ENCODE measurements at regions not wholly inside any gene's neighbourhood (a gene's known extent, or its start where the extent isn't known, plus 50 kb on each side); places are given as distances from the start of the nearest gene placed in this dataset.

- H3K4me1 Mint-ChIP-seq (ENCODE audit: low read depth) = no peaks in the 10 kb centered on the region
- POLR2A ChIA-PET = no interaction called here
- no peak for TF ChIP-seq CTCF (IDR thresholded peaks at IDR 0.05)
- ATAC-seq (no peak), DNase-seq (no peak)
- H3K27me3 Mint-ChIP-seq = no peaks in the 10 kb centered on the region
- H3K9me3 Mint-ChIP-seq = no peaks in the 10 kb centered on the region
- CTCF ChIA-PET = no interaction called here
- H3K4me3 Mint-ChIP-seq = no peak overlapping the region
- no peaks in the 10 kb centered on the region for H3K36me3 Mint-ChIP-seq (ENCODE audit: low read depth)
- H3K27ac Mint-ChIP-seq = no peak overlapping the region
- intact Hi-C loops (cut with micrococcal nuclease) = no loop called here
These were observed 442.9 kb downstream of the DTWD2 start for GRCh38 chr5:118545470-118545869.

DNA sequence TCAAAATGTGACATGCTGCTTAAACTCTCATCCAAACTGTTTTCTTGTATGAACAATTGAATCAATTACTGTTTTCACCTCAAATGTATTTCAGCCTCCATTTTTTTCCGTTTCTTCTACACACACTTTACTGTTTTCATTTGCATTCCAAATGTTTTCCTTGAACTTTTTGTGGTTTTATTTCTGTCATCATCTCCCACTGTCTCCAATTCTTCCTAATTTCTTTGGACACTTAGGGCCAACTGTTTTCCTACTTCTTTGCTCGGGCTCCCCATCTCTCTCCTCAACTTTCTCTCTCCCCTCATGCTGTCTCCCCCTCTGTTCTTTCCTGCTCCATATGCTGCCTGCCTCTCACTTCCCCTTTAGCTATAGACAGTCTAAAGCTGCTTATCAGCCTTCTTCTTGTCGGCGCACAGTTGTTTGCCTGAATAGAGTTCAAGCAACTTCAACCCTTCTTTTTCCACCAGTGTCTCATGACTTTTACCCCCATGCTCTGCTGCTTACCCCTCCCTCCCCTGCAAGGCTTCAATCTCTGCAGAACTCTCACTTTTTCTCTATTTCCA is 443.4 kb downstream of the DTWD2 start:
- H3K4me1 Mint-ChIP-seq (ENCODE audit: low read depth) = no peaks in the 10 kb centered on the region
- H3K27me3 Mint-ChIP-seq = no peaks in the 10 kb centered on the region
- intact Hi-C loops (cut with micrococcal nuclease) = no loop called here
- H3K27ac Mint-ChIP-seq = no peak overlapping the region
- CTCF ChIA-PET = no interaction called here
- POLR2A ChIA-PET = no interaction called here
- no peak for TF ChIP-seq CTCF (IDR thresholded peaks at IDR 0.05)
- no peak for DNase-seq
- no peaks in the 10 kb centered on the region for H3K36me3 Mint-ChIP-seq (ENCODE audit: low read depth)
- no peaks in the 10 kb centered on the region for H3K9me3 Mint-ChIP-seq
- H3K4me3 Mint-ChIP-seq = no peak overlapping the region
- ATAC-seq = no peak

DNA sequence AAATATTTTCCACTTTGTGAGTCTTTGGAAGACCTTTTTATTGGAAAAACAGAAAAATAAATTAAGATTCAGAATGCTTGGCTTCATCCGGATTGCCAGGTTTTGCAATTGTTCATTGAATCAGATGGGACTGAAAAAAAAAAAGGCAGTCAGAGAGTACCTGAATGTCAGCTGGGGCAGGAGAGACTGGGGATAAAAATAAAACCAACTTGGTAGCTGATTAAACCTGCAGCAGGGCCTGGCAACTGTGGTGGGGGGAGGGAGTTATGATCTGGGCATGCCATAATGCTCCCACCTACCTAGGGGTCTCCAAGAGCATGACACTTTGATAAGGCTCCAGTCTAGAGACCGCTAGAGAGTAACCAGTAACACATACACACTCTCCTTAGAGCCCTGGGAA is 454.4 kb downstream of the DTWD2 start:
- intact Hi-C loops (cut with micrococcal nuclease) = no loop called here
- no peak for DNase-seq
- CTCF ChIA-PET = no interaction called here
- no peak for TF ChIP-seq CTCF (IDR thresholded peaks at IDR 0.05)
- H3K4me1 Mint-ChIP-seq (ENCODE audit: low read depth) = no peaks in the 10 kb centered on the region
- H3K27ac Mint-ChIP-seq = no peak overlapping the region
- no peaks in the 10 kb centered on the region for H3K36me3 Mint-ChIP-seq (ENCODE audit: low read depth)
- H3K4me3 Mint-ChIP-seq = no peak overlapping the region
- ATAC-seq = no peak
- H3K27me3 Mint-ChIP-seq = no peaks in the 10 kb centered on the region
- POLR2A ChIA-PET = no interaction called here
- no peaks in the 10 kb centered on the region for H3K9me3 Mint-ChIP-seq

- no peak for TF ChIP-seq CTCF (IDR thresholded peaks at IDR 0.05)
- Mint-ChIP-seq H3K36me3 (ENCODE audit: low read depth) (no peaks in the 10 kb centered on the region), H3K9me3 (no peaks in the 10 kb centered on the region), H3K27me3 (no peaks in the 10 kb centered on the region), H3K4me1 (ENCODE audit: low read depth) (no peaks in the 10 kb centered on the region), H3K4me3 (no peak overlapping the region), H3K27ac (no peak overlapping the region)
- ATAC-seq (no peak), DNase-seq (no peak)
- POLR2A ChIA-PET = no interaction called here
- intact Hi-C loops (cut with micrococcal nuclease) = no loop called here
- CTCF ChIA-PET = no interaction called here
These were observed 455.2 kb downstream of the DTWD2 start for GRCh38 chr5:118533156-118533555.

GRCh38 chr5:118531276-118531675 is 457.1 kb downstream of the DTWD2 start:
- no peak for TF ChIP-seq CTCF (IDR thresholded peaks at IDR 0.05)
- intact Hi-C loops (cut with micrococcal nuclease) = no loop called here
- H3K27ac Mint-ChIP-seq = no peak overlapping the region
- no peaks in the 10 kb centered on the region for H3K9me3 Mint-ChIP-seq
- CTCF ChIA-PET = no interaction called here
- ATAC-seq = no peak
- POLR2A ChIA-PET = no interaction called here
- no peak overlapping the region for H3K4me3 Mint-ChIP-seq
- no peaks in the 10 kb centered on the region for H3K27me3 Mint-ChIP-seq
- DNase-seq = no peak
- H3K36me3 Mint-ChIP-seq (ENCODE audit: low read depth) = no peaks in the 10 kb centered on the region
- no peaks in the 10 kb centered on the region for H3K4me1 Mint-ChIP-seq (ENCODE audit: low read depth)
